ENCODE measurements at regions not wholly inside any gene's neighbourhood (a gene's known extent, or its start where the extent isn't known, plus 50 kb on each side); places are given as distances from the start of the nearest gene placed in this dataset.

DNA sequence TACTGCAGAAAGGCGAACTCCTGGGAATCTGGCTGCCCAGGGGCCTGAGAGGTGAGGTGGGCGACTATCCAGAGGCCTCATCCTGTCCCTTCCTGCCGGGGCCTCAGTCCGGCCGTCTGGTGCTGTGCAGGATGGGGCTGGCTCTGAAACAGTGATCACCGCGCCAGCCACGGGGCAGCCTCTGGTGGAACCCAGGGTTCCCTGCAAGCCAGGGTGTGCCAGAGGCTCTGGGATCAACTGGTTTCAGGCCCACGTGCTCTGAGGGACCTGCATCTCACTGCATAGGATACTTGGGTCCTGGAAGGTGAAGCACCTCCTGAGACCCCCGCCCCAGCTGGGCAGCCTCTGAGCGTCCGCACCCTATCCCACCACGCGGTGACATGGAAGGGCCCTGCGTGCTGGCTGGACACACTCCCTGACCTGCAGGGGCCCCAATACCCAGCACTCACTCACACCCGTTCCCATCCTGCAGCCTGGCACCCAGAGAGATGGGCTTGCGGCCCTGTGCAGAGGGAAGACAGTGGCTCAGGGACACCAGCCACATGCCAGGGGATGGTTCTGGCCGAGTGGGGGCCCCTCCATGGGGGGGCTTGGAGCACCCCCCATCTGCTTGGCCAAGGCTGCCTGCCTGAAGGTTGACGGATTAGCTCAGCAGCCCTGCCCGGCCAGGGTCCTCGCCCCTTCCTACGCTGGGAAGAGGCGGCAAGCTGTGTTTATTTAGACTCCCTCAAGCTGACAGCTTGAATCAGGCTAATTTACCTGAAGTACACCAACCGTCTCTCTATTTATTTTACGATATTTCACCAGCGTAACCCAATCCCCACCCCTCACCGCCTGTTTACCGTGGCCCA, 64.3 kb upstream of the TTC34 start:
- Histone ChIP-seq H3K9me3 (ENCODE audit: control insufficient read depth, low read length) (no peaks in the 10 kb centered on the region), H2AFZ (no peak overlapping the region), H3K4me3 (ENCODE audit: low read depth, low read length) (no peak overlapping the region), H3K27ac (no peak overlapping the region), H3K27me3 (ENCODE audit: control insufficient read depth, insufficient read depth, low read length) (peaks cover 6% of the 10 kb centered on the region), H3K9ac (no peak overlapping the region), H3K36me3 (ENCODE audit: control insufficient read depth, insufficient read depth, low read length) (no peaks in the 10 kb centered on the region), H3K4me2 (ENCODE audit: low read length) (no peak overlapping the region), H3K4me1 (no peaks in the 10 kb centered on the region), H3K79me2 (no peaks in the 10 kb centered on the region)
- TF ChIP-seq, protein P1, sequence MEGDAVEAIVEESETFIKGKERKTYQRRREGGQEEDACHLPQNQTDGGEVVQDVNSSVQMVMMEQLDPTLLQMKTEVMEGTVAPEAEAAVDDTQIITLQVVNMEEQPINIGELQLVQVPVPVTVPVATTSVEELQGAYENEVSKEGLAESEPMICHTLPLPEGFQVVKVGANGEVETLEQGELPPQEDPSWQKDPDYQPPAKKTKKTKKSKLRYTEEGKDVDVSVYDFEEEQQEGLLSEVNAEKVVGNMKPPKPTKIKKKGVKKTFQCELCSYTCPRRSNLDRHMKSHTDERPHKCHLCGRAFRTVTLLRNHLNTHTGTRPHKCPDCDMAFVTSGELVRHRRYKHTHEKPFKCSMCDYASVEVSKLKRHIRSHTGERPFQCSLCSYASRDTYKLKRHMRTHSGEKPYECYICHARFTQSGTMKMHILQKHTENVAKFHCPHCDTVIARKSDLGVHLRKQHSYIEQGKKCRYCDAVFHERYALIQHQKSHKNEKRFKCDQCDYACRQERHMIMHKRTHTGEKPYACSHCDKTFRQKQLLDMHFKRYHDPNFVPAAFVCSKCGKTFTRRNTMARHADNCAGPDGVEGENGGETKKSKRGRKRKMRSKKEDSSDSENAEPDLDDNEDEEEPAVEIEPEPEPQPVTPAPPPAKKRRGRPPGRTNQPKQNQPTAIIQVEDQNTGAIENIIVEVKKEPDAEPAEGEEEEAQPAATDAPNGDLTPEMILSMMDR (IDR thresholded peaks at IDR 0.05): no peak

DNA sequence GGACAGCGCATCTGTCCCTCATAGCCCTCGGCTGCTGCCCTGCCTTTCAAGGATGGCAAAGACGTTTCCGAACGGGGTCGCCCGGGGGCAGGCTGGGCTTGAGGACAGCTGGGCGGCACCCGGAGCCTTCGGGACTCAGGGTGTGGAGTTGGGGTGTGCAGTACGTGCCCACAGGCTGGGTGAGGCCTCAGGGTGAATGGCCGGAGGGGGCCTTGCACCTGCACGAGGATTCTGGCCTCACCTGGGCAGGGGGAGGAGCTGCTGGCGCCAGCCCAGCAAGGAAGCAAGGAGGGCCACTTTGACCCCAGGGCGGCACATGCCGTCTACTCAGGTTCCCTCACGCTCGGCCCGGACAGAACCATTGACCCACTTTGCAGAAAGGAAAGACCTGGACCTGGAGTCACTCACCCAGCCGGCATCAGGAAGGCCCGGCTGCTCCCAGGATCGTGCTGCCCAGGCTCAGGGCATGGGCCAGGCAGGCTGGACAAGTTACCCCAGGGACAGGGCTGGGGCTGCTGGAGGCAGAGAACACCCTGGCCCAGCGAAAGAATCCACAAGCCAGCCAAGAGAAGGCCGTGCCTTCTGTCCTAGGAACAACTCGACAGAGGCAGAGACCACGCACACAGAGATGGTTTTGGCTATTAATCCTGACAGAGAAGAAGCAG, 65.1 kb upstream of the TTC34 start:
- no peak overlapping the region for H3K9ac ChIP-seq
- TF ChIP-seq, protein P1 (IDR thresholded peaks at IDR 0.05): no peak
- H2AFZ ChIP-seq: no peak overlapping the region
- H3K27ac ChIP-seq: no peak overlapping the region
- H3K36me3 ChIP-seq (ENCODE audit: control insufficient read depth, insufficient read depth, low read length): no peaks in the 10 kb centered on the region
- H3K27me3 ChIP-seq (ENCODE audit: control insufficient read depth, insufficient read depth, low read length): peaks cover 6% of the 10 kb centered on the region
- H3K4me1 ChIP-seq: no peaks in the 10 kb centered on the region
- no peaks in the 10 kb centered on the region for H3K79me2 ChIP-seq
- no peak overlapping the region for H3K4me3 ChIP-seq (ENCODE audit: low read depth, low read length)
- H3K4me2 ChIP-seq (ENCODE audit: low read length): no peak overlapping the region
- peaks cover 4% of the 10 kb centered on the region for H3K9me3 ChIP-seq (ENCODE audit: control insufficient read depth, low read length)

DNA sequence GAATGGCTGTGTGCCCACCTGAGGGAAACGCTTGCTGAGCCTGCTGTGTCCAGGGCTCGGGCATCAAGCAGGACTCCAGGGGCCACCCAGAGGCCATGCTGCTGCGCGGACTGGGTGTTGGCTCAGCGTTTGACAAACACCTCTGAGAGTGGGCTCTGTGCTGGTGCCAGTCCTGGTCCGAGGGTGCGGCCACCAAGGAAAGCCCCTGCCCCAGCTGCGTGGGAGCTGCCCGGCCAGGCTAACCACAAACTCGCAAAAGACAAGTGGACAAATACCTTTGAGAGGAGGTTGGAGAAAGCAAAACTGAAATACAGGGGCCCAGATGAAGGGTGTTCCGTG, 65.6 kb upstream of the TTC34 start:
- Histone ChIP-seq H3K27me3 (ENCODE audit: control insufficient read depth, insufficient read depth, low read length) (peaks cover 3% of the 10 kb centered on the region), H3K27ac (no peak overlapping the region), H3K79me2 (no peaks in the 10 kb centered on the region), H3K4me2 (ENCODE audit: low read length) (no peak overlapping the region), H2AFZ (no peak overlapping the region), H3K9me3 (ENCODE audit: control insufficient read depth, low read length) (peaks cover 5% of the 10 kb centered on the region), H3K4me1 (no peaks in the 10 kb centered on the region), H3K4me3 (ENCODE audit: low read depth, low read length) (no peak overlapping the region), H3K9ac (no peak overlapping the region), H3K36me3 (ENCODE audit: control insufficient read depth, insufficient read depth, low read length) (no peaks in the 10 kb centered on the region)
- TF ChIP-seq, protein P1 (IDR thresholded peaks at IDR 0.05): no peak

DNA sequence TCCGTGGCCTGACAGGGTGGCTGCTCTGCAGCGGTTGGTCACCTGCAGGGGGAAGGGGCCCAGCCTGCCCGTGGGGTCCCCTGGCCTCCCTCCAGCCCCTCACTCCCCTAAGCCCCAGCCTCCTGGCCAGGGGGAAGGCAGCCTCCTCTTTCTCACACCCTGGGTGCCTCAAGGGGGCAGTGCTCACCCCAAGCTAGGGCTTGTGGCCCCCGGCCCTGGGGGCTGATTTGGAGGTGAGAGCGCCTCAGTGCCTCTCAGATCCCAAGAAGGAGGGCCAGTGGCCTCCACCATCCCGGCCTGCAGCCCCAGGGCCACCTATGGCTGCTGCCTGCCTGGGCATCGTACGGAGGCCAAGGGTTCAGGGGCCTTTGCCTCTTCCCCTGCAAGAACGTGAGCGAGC, 66.4 kb upstream of the TTC34 start:
- Histone ChIP-seq H3K27me3 (ENCODE audit: control insufficient read depth, insufficient read depth, low read length) (no peaks in the 10 kb centered on the region), H3K27ac (no peak overlapping the region), H3K4me3 (ENCODE audit: low read depth, low read length) (no peak overlapping the region), H3K36me3 (ENCODE audit: control insufficient read depth, insufficient read depth, low read length) (no peaks in the 10 kb centered on the region), H3K4me2 (ENCODE audit: low read length) (no peak overlapping the region), H3K9me3 (ENCODE audit: control insufficient read depth, low read length) (peaks cover 5% of the 10 kb centered on the region), H3K9ac (no peak overlapping the region), H2AFZ (no peak overlapping the region), H3K79me2 (no peaks in the 10 kb centered on the region), H3K4me1 (no peaks in the 10 kb centered on the region)
- TF ChIP-seq, protein P1 (IDR thresholded peaks at IDR 0.05): no peak
